ENCODE measurements at regions not wholly inside any gene's neighbourhood (a gene's known extent, or its start where the extent isn't known, plus 50 kb on each side); places are given as distances from the start of the nearest gene placed in this dataset.
"Not testable (repeated sequence)": the region's sequence is repeated elsewhere in the genome, so short reads cannot be mapped to it uniquely, and the experiment has no call there.

- Histone ChIP-seq H3K4me3 (replicated peaks in 1 of 3) (no peak overlapping the region), H3K27ac (no peak overlapping the region), H3K36me3 (no peaks in the 10 kb centered on the region), H3K4me1 (peaks cover 5 to 12% of the 10 kb centered on the region in 2 donors), H3K9me3 (no peaks in the 10 kb centered on the region), H3K27me3 (no peaks in the 10 kb centered on the region)
- no peak for DNase-seq
- WGBS, 2 donors, result 67 to 69% methylated on average over 7 of the region's 7 CpGs
- intact Hi-C loops (cut with DNase I), result no loop called here
- no peak for TF ChIP-seq POLR2A (IDR thresholded peaks at IDR 0.05)
- no peak for TF ChIP-seq CTCF (IDR thresholded peaks at IDR 0.05)
Measured at GRCh38 chr19:37309834-37310575, 60.9 kb upstream of the ZNF527 start.

GRCh38 chr19:37312531-37313334, 58.2 kb upstream of the ZNF527 start:
- peak; percentile 80 to 85 for DNase-seq
- H3K36me3 ChIP-seq; intact Hi-C loops (cut with DNase I); H3K9me3 ChIP-seq; H3K27me3 ChIP-seq: not testable (repeated sequence)
- Histone ChIP-seq H3K4me3 (replicated peaks in 1 of 3) (peak overlapping the region in 2 of 3 donors; percentile 21 to 40), H3K4me1 (peaks cover 12% of the 10 kb centered on the region in 2 donors), H3K27ac (peak overlapping the region; percentile 45 to 72 (median 63))
- TF ChIP-seq POLR2A (IDR thresholded peaks at IDR 0.05), result peak in 1 of 2 donors; percentile 62
- TF ChIP-seq CTCF (IDR thresholded peaks at IDR 0.05), result peak in 2 of 6 experiments; percentile 10 to 15
- WGBS, 2 donors, result 6% methylated on average over 24 to 29 of the region's 37 CpGs

GRCh38 chr19:37313335-37313627, 57.6 kb upstream of the ZNF527 start:
- Histone ChIP-seq H3K27me3 (no peaks in the 10 kb centered on the region), H3K9me3 (no peaks in the 10 kb centered on the region), H3K4me3 (replicated peaks in 1 of 3) (peak overlapping the region in 1 of 3 donors; percentile 21), H3K36me3 (no peaks in the 10 kb centered on the region), H3K4me1 (peaks cover 12% of the 10 kb centered on the region in 2 donors), H3K27ac (peak overlapping the region in 2 of 3 donors; percentile 45 to 63)
- 60 to 64% methylated on average over 1 of the region's 1 CpG for WGBS, 2 donors
- no peak for TF ChIP-seq POLR2A (IDR thresholded peaks at IDR 0.05)
- no peak for TF ChIP-seq CTCF (IDR thresholded peaks at IDR 0.05)
- DNase-seq, result no peak
- intact Hi-C loops (cut with DNase I), result no loop called here

GRCh38 chr19:37317403-37318209, 53.3 kb upstream of the ZNF527 start:
- peak overlapping the region; percentile 83 to 93 (median 92) for H3K27ac ChIP-seq
- H3K9me3 ChIP-seq, result no peaks in the 10 kb centered on the region
- H3K4me1 ChIP-seq, result peaks cover 27 to 30% of the 10 kb centered on the region in 2 donors
- WGBS, 2 donors, result 0% methylated on average over 36 to 38 of the region's 57 CpGs
- peak; percentile 96 to 97 for DNase-seq
- no peaks in the 10 kb centered on the region for H3K36me3 ChIP-seq
- H3K4me3 ChIP-seq (replicated peaks in 1 of 3), result peak overlapping the region; percentile 63 to 70 (median 65)
- no peaks in the 10 kb centered on the region for H3K27me3 ChIP-seq
- TF ChIP-seq CTCF (IDR thresholded peaks at IDR 0.05), result peak in 3 of 6 experiments; percentile 16 to 37 (median 29)
- peak in 1 of 2 donors; percentile 92 for TF ChIP-seq POLR2A (IDR thresholded peaks at IDR 0.05)
- intact Hi-C loops (cut with DNase I), result no loop called here

GRCh38 chr19:37320988-37321387, 49.9 kb upstream of the ZNF527 start:
- H3K27me3 ChIP-seq; intact Hi-C loops (cut with DNase I); H3K9me3 ChIP-seq; H3K4me3 ChIP-seq (replicated peaks in 1 of 3); DNase-seq; H3K27ac ChIP-seq: not testable (repeated sequence)
- H3K4me1 ChIP-seq, result peaks cover 22 to 25% of the 10 kb centered on the region in 2 donors
- H3K36me3 ChIP-seq, result peaks cover 13 to 16% of the 10 kb centered on the region in 2 donors
- WGBS, 2 donors, result 54 to 56% methylated on average over 7 of the region's 7 CpGs
